Activated T-helper 2 cell treated with anti-CD3 and anti-CD28 coated beads, Interferon-gamma antibody, Interleukin-2, Interleukin-4, amounts not matched to agents 10 μg/mL and 5 μg/mL and 100 μg/mL, durations not matched to agents 14 hours and 24 hours and 36 hours (primary cell): ENCODE measurements at regions not wholly inside any gene's neighbourhood (a gene's known extent, or its start where the extent isn't known, plus 50 kb on each side); places are given as distances from the start of the nearest gene placed in this dataset.
"Not testable (repeated sequence)": the region's sequence is repeated elsewhere in the genome, so short reads cannot be mapped to it uniquely, and the experiment has no call there.

Experiments used
- DNase-seq: peaks from one replicate; pipeline ENCODE4 v3.0.0; 2021; ENCODE audit warnings: low spot score
- H3K27ac Mint-ChIP-seq: one replicate; pipeline ENCODE4 v1.8.0; 2021; ENCODE audit warnings: mixed read lengths
- H3K27me3 Mint-ChIP-seq: one replicate; pipeline ENCODE4 v1.8.0; 2021; ENCODE audit warnings: low read depth, mixed read lengths
- H3K36me3 Mint-ChIP-seq: one replicate; pipeline ENCODE4 v1.8.0; 2021; ENCODE audit warnings: low read depth, mixed read lengths
- H3K4me1 Mint-ChIP-seq: one replicate; pipeline ENCODE4 v1.8.0; 2021; ENCODE audit warnings: low read depth, mixed read lengths
- H3K4me3 Mint-ChIP-seq: one replicate; pipeline ENCODE4 v1.8.0; 2021; ENCODE audit warnings: low read depth, mild to moderate bottlenecking, moderate library complexity, mixed read lengths
- H3K9me3 Mint-ChIP-seq: one replicate; pipeline ENCODE4 v1.8.0; 2021; ENCODE audit warnings: mixed read lengths
- intact Hi-C: fragments of 100-400 bp; cut with micrococcal nuclease; formaldehyde crosslinking; loops from one replicate; pipeline ENCODE4 v1.15.1; 2023

DNA sequence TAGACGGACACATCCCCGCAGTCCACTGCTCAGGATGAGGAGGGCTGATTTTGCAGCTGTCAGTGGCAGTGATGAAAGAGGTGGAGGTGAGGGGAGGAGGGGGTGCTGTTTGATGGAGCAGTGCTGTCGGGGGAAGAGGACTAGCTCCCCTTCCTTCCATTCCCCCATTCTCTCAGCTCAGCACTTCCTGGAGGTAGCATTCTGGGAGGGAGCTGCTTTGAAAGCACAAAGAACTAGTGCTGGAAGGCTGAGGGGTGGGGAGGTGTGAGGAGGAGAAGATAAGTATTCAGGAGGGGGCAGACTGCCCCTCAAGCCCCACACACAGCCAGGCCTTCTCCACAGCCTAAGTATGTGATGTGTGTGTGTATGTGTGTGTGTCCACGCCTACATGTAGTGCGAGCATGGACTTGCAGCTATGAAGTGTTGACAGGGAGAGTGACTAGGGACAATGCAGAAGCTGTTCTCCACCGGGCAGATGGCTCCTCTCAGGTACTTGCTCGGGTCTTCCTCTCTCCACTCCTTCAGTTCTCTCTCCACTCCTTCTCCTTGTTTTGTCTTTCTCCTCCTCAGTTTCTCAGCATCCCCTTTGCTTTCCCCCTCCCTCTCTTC, 65.5 kb upstream of the HSPA9 start:
- no peaks in the 10 kb centered on the region for H3K36me3 Mint-ChIP-seq
- no peak overlapping the region for H3K27ac Mint-ChIP-seq
- DNase-seq = no peak
- no peak overlapping the region for H3K4me3 Mint-ChIP-seq
- no peaks in the 10 kb centered on the region for H3K4me1 Mint-ChIP-seq
- H3K9me3 Mint-ChIP-seq = no peaks in the 10 kb centered on the region
- intact Hi-C loops = loop anchor here (1.0 kb wide), 1 partner anchor 260 kb away; no protein-coding TSS in a partner anchor
- peaks cover 64% of the 10 kb centered on the region for H3K27me3 Mint-ChIP-seq

DNA sequence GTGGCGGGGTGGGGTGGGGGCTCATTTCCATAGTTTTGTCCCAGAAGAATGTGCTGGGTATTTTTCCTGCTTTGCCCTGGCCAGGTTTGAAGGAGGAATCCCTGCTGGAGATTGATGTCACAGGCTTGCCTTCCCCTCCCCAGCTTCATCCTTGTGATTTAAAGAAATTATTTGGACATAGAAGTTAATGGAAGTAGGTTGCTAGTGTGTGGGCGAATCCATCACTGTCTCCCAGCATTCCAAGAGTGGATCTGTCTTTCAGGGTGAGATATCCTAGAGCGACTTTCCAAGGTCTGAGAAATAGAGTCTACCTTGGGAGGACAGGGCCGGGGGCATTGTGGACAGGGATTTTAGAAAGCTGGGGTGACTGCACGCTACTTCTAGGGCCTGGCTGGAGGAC, 64.9 kb upstream of the HSPA9 start:
- DNase-seq = no peak

DNA sequence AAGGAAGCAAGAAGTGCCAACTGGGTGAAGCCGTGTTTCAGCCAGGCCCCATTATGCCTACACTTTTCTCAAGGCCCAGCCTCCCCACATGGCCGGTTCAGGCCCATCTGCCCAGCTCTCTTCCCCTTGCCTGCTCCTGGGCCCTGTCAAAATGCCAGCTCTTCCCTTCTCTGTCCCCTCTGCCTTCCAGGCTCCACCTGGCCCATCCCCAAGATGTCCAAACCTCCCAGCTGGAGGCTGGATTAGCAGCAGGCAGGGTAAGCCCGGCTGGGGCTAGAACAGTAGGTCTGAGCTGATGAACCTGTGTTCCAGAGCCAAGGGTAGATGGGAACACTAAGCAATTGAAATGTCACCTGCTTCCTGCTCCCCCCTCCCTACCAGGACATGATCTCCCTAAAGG, 64.1 kb upstream of the HSPA9 start:
- Mint-ChIP-seq H3K4me1 (no peaks in the 10 kb centered on the region), H3K27ac (no peak overlapping the region), H3K9me3 (no peaks in the 10 kb centered on the region), H3K27me3 (peaks cover 57% of the 10 kb centered on the region), H3K4me3 (no peak overlapping the region), H3K36me3 (no peaks in the 10 kb centered on the region)
- intact Hi-C loops = no loop called here
- no peak for DNase-seq

More for the DNA sequence above, 64.9 kb upstream of the HSPA9 start:
- intact Hi-C loops = no loop called here
- Mint-ChIP-seq H3K4me1 (no peaks in the 10 kb centered on the region), H3K27ac (no peak overlapping the region), H3K4me3 (no peak overlapping the region), H3K36me3 (no peaks in the 10 kb centered on the region), H3K27me3 (peaks cover 61% of the 10 kb centered on the region), H3K9me3 (no peaks in the 10 kb centered on the region)

DNA sequence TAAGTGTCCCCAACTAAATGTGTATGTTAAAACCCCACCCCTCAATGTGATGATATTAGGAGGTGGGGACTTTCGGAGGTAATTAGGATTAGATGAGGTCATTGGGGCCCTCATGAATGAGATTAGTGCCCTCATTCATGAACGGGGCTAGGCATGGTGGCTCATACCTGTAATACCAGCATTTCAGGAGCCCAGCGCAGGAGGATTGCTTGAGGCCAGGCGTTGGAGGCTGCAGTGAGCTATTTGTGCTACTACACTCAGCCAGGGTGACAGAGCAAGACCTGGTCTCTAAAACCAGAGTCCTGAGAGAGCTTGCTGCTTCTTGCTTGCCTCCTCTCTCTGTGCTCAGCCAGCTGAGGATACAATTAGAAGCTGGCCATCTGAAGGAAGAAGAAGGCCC, 62.1 kb upstream of the HSPA9 start:
- Mint-ChIP-seq H3K4me1 (no peaks in the 10 kb centered on the region), H3K27me3 (peaks cover 59% of the 10 kb centered on the region), H3K36me3 (no peaks in the 10 kb centered on the region), H3K9me3 (no peaks in the 10 kb centered on the region), H3K27ac (no peak overlapping the region), H3K4me3 (no peak overlapping the region)
- no peak for DNase-seq
- intact Hi-C loops = no loop called here

DNA sequence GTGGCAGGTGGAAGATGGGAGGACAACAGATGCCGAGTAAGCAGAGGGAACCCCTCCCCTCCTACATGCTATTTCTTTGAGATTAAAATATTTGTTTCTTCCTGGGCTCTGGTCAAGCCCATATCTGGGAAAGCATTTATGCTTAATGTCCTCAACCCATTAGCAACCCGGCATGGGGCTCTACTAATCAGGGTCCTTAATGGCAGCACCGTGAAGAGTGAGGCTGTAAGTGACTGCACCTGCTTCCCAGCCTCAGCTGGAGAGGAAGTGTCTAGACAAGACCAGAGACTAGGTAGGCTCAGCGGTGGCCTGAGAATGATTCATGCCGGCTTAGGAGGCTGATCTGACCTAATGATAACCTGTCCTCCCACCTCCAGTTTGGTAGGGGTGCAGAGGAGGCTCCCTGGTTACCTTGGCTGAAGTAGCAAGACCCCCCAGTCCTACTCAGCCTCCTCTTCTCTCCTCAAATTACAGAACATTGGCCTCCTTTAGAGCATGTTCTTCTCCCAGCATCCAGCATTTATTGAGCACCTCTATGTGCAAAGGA, 61.3 kb upstream of the HSPA9 start:
- Mint-ChIP-seq H3K36me3 (no peaks in the 10 kb centered on the region), H3K4me1 (no peaks in the 10 kb centered on the region), H3K4me3 (no peak overlapping the region), H3K9me3 (no peaks in the 10 kb centered on the region), H3K27ac (no peak overlapping the region), H3K27me3 (peaks cover 60% of the 10 kb centered on the region)
- intact Hi-C loops = no loop called here
- no peak for DNase-seq

DNA sequence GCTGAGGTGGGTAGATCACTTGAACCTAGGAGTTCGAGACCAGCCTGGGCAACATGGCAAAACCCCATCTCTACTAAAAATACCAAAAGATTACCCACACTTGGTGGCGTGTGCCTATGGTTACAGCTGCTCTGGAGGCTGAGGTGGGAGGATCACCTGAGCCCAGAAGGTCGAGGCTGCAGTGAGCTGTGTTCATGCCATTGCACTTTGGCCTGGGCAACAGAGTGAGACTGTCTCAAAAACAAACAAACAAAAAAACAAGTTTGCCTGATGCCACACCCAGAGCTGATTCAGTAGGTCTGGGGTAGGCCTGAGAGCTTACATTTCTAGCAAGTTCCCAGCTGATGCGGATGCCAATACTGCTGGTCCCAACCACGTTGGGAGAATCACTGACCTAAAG, 60.5 kb upstream of the HSPA9 start:
- Mint-ChIP-seq H3K4me3 (no peak overlapping the region), H3K4me1 (no peaks in the 10 kb centered on the region), H3K27me3 (peaks cover 54% of the 10 kb centered on the region), H3K27ac (no peak overlapping the region), H3K9me3 (no peaks in the 10 kb centered on the region), H3K36me3 (no peaks in the 10 kb centered on the region)
- no peak for DNase-seq
- intact Hi-C loops = no loop called here

DNA sequence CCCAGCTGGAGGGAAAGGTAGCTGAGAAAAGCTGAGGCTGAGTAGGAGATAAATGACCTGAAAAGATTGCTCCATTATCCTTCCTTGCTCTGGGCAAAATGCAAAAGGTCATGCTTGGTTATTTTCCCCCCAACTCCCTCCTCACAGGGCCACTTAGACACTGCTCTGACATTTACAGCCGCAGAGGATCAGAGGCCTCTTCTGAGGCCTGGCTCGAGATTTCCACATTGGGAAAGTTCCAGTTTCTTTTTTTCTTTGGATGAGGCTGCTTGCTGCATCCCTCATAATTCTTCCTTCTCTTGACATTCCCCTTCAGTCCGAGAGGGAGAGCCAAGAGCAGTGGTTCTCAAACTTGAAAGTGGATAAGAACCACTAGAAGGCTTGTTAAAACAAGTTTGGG, 60.1 kb upstream of the HSPA9 start:
- H3K36me3 Mint-ChIP-seq = no peaks in the 10 kb centered on the region

DNA sequence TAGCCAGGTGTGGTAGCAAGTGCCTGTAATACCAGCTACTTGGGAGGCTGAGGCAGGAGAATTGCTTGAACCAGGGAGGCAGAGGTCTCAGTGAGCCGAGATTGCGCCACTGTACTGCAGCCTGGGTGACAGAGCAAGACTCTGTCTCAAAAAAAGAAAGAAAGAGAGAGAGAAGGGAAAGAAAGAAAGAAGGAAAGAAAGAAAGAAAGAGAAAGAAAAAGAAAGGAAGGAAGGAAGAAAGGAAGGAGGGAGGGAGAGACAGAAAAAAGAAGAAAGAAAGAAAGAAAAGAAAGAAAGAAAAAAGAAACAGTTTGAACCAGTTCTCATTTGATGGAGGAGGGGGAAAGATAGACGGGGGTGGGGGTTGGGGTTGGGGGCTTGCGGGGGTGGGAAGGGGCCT, 59.6 kb upstream of the HSPA9 start:
- H3K9me3 Mint-ChIP-seq, intact Hi-C loops, H3K27ac Mint-ChIP-seq, H3K4me3 Mint-ChIP-seq, H3K4me1 Mint-ChIP-seq, H3K36me3 Mint-ChIP-seq, DNase-seq: not testable (repeated sequence)
- H3K27me3 Mint-ChIP-seq = peaks cover 46% of the 10 kb centered on the region

More for the DNA sequence above, 60.1 kb upstream of the HSPA9 start:
- Mint-ChIP-seq H3K27ac (no peak overlapping the region), H3K4me1 (no peaks in the 10 kb centered on the region), H3K9me3 (no peaks in the 10 kb centered on the region), H3K4me3 (no peak overlapping the region), H3K27me3 (peaks cover 50% of the 10 kb centered on the region)
- intact Hi-C loops = no loop called here
- no peak for DNase-seq

DNA sequence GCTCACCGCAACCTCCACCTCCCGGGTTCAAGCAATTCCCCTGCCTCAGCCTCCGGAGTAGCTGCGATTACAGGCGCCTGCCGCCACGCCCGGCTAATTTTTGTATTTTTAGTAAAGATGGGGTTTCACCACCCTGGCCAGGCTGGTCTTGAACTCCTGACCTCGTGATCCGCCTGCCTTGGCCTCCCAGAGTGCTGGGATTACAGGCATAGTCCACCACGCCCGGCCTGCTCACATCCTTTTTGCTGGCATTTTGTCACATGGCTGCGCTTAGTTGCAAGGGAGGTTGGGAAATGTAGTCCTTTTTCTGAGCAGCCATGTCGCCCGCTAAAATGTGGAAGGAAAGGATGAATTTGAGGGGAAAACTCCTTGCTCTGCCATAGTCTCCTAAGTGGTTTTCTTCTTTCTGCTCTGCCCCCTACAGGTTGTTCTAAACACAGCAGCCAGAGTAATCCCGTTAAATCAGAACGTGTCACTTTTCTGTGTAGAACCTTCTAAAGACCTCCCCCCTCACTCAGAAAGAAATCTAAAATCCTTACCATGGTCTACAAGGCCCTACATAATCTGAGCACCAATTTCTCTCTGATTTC, 57.8 kb upstream of the HSPA9 start:
- intact Hi-C loops = loop anchor here (1.0 kb wide), 1 partner anchor 54 kb away; no protein-coding TSS in a partner anchor
- DNase-seq = no peak
- peaks cover 34% of the 10 kb centered on the region for H3K27me3 Mint-ChIP-seq
- no peaks in the 10 kb centered on the region for H3K36me3 Mint-ChIP-seq
- no peak overlapping the region for H3K4me3 Mint-ChIP-seq
- no peak overlapping the region for H3K27ac Mint-ChIP-seq
- H3K4me1 Mint-ChIP-seq = no peaks in the 10 kb centered on the region
- no peaks in the 10 kb centered on the region for H3K9me3 Mint-ChIP-seq

DNA sequence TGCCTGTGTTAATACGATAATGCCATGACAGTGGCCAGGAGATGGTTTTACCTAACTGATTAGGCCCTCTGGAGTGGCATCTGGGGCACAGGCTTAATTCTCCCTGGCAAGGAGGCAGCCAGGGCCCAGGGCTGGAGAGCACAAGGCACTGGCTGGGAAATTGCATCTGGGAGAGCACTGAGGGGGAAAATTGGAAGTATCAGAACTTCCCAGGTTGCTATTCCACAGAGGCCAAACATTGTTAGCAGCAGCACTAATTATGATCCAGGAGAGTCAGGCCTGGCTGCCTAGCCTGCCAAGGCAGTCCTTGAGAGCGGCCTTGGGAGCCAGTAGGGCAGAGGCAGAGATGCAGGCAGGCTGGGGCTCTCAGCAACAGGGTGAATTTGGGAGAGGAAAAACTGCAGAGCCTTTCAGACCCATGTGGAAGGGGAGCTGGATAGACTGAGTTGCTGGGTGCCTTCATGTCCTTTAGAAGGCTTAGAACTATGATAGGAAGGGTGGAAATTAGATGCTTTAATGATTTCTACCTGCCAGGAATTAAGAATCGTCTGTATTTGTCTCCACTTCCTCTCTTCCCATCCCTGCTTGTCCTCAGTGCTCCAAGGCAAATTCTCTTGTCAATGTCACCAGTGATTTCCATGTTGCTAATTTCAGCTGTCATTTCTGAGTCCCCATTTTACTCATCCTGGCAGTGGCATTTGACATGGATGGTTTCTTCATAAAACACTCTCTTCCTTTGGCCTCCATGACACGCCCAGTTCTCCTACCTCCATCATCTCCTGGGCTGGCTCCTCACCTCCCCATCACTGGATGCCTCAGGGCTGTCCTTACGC, 56.1 kb upstream of the HSPA9 start:
- Mint-ChIP-seq H3K4me3 (no peak overlapping the region), H3K4me1 (no peaks in the 10 kb centered on the region), H3K27ac (no peak overlapping the region), H3K9me3 (no peaks in the 10 kb centered on the region), H3K27me3 (peaks cover 36% of the 10 kb centered on the region), H3K36me3 (no peaks in the 10 kb centered on the region)
- DNase-seq = no peak
- intact Hi-C loops = no loop called here

DNA sequence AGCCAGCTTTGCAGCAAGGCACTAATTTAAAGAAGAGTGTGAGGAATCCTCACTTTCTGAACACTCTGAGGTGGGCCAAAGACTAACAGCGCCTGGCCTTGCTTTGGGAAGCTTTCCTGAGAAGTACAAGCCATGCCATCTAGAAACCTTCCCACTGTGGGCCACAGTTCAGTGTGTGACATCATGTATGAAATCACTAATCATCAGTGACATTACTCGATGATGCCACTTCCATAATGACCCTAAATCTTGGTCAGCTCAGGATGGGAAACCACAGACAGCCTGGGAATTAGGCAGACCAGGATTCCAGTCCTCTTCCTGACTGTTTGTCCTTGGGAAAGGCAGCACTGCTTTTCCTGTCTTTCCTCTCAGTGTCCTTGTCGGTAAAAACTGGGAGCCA, 54.2 kb upstream of the HSPA9 start:
- intact Hi-C loops = no loop called here
- Mint-ChIP-seq H3K27ac (no peak overlapping the region), H3K27me3 (peaks cover 31% of the 10 kb centered on the region), H3K4me1 (no peaks in the 10 kb centered on the region), H3K4me3 (no peak overlapping the region), H3K36me3 (no peaks in the 10 kb centered on the region), H3K9me3 (no peaks in the 10 kb centered on the region)
- no peak for DNase-seq

DNA sequence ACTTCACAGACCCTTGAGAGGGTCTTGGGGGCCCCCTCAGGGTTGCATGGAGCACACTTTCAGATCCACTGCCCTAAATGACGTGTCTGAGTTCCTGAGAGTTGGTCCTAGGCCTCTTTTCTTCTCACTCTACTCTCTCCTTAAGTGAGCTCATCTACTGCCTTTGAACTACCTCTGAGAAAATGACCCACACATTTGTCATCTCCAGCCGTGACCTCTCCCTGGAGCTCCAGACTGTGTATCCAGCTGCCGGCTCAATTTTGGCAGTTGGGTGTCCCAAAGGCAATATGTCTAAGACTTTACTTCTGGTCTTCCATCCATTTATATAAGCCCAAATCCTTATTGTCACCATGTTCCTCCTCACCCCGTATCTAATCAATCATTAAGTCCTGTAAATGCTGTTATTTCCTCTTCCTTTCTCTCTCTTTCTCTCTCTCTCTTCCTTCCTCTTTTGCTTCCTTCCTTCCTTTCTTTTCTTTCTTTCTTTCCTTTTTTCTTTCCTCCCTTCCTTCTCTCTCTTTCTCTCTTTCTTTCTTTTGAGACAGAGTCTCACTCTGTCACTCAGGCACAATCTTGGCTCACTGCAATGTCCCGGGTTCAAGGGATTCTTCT, 51.2 kb upstream of the HSPA9 start:
- Mint-ChIP-seq H3K4me3 (no peak overlapping the region), H3K27me3 (peaks cover 21% of the 10 kb centered on the region), H3K36me3 (no peaks in the 10 kb centered on the region), H3K9me3 (no peaks in the 10 kb centered on the region), H3K4me1 (no peaks in the 10 kb centered on the region), H3K27ac (no peak overlapping the region)
- no peak for DNase-seq
- intact Hi-C loops = no loop called here

DNA sequence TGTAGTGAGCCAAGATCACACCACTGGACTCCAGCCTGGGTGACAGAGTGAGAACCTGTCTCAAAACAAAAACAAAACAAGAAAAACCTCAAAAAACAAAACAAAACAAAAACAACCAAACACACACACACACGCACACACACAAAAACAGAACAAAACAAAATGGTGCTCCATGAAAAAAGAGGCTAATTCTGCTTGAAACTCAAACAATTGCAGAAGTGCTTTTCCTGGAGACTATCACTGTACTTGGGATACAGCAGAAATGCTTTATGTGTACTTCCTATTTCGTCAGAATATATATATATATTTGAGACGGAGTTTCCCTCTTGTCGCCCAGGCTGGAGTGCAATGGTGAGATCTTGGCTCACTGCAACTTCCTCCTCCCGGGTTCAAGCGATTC, 49.9 kb upstream of the HSPA9 start:
- H3K27me3 Mint-ChIP-seq = peaks cover 27% of the 10 kb centered on the region
- no peak for DNase-seq
- intact Hi-C loops = no loop called here
- H3K4me3 Mint-ChIP-seq = no peak overlapping the region
- no peaks in the 10 kb centered on the region for H3K9me3 Mint-ChIP-seq
- no peak overlapping the region for H3K27ac Mint-ChIP-seq
- H3K4me1 Mint-ChIP-seq = no peaks in the 10 kb centered on the region
- H3K36me3 Mint-ChIP-seq = no peaks in the 10 kb centered on the region
